Activated B cell treated with CpG ODN at 0.5 μM for 24 hours (primary cell): ENCODE measurements at regions not wholly inside any gene's neighbourhood (a gene's known extent, or its start where the extent isn't known, plus 50 kb on each side); places are given as distances from the start of the nearest gene placed in this dataset.

Source experiments
- ATAC-seq: fragments of 200-7000 bp; cut with Tn5 transposase; one replicate; pipeline ENCODE4 v1.10.0; 2021; ENCODE audit warnings: low read depth, mild to moderate bottlenecking, moderate library complexity
- CTCF ChIA-PET: fragments of 350-600 bp; sonication (Branson Sonifier 250); formaldehyde crosslinking; loops from one replicate; lab custom pipeline; 2021; ENCODE audit warnings: antibody characterized with exemption; lab: Charles Lee
- POLR2A ChIA-PET: fragments of 350-600 bp; sonication (Branson Sonifier 250); formaldehyde crosslinking; loops from one replicate; lab custom pipeline; 2021; ENCODE audit warnings: antibody characterized with exemption; lab: Charles Lee
- DNase-seq: peaks from one replicate; pipeline ENCODE4 v3.0.0; 2022
- H3K27ac Mint-ChIP-seq: one replicate; pipeline ENCODE4 v1.8.0; 2020; ENCODE audit warnings: mixed read lengths
- H3K27me3 Mint-ChIP-seq: one replicate; pipeline ENCODE4 v1.8.0; 2021; ENCODE audit warnings: mixed read lengths
- H3K36me3 Mint-ChIP-seq: one replicate; pipeline ENCODE4 v1.8.0; 2021; ENCODE audit warnings: low read depth, mixed read lengths
- H3K4me1 Mint-ChIP-seq: one replicate; pipeline ENCODE4 v1.8.0; 2021; ENCODE audit warnings: mixed read lengths
- H3K4me3 Mint-ChIP-seq: one replicate; pipeline ENCODE4 v1.8.0; 2020; ENCODE audit warnings: mild to moderate bottlenecking, mixed read lengths
- H3K9me3 Mint-ChIP-seq: one replicate; pipeline ENCODE4 v1.8.0; 2020; ENCODE audit warnings: mixed read lengths
- CTCF ChIP-seq: fragments of 200-600 bp; IDR thresholded peaks from one replicate; pipeline ENCODE4 v1.8.0; 2022; ENCODE audit warnings: antibody characterized with exemption, mild to moderate bottlenecking
- intact Hi-C: fragments of 100-400 bp; cut with micrococcal nuclease; formaldehyde crosslinking; loops from one replicate; pipeline ENCODE4 v1.15.1; 2024

- no peaks in the 10 kb centered on the region for H3K36me3 Mint-ChIP-seq
- ATAC-seq (no peak), DNase-seq (no peak)
- CTCF ChIA-PET, result no interaction called here
- no peaks in the 10 kb centered on the region for H3K9me3 Mint-ChIP-seq
- intact Hi-C loops, result no loop called here
- H3K4me1 Mint-ChIP-seq, result no peaks in the 10 kb centered on the region
- POLR2A ChIA-PET, result no interaction called here
- H3K27me3 Mint-ChIP-seq, result no peaks in the 10 kb centered on the region
- no peak for TF ChIP-seq CTCF
- no peak overlapping the region for H3K27ac Mint-ChIP-seq
- no peak overlapping the region for H3K4me3 Mint-ChIP-seq
Observed at GRCh38 chr6:164911873-164912580, 397.4 kb downstream of the C6orf118 start.

- Mint-ChIP-seq H3K27ac (no peak overlapping the region), H3K36me3 (no peaks in the 10 kb centered on the region), H3K4me3 (no peak overlapping the region), H3K27me3 (no peaks in the 10 kb centered on the region), H3K4me1 (no peaks in the 10 kb centered on the region), H3K9me3 (no peaks in the 10 kb centered on the region)
- no peak for TF ChIP-seq CTCF
- POLR2A ChIA-PET, result no interaction called here
- no peak for ATAC-seq
- CTCF ChIA-PET, result no interaction called here
- DNase-seq, result no peak
- intact Hi-C loops, result no loop called here
Observed at GRCh38 chr6:164911151-164911550, 398.3 kb downstream of the C6orf118 start.

- ATAC-seq, result no peak
- no peak overlapping the region for H3K27ac Mint-ChIP-seq
Observed at GRCh38 chr6:164906766-164907165, 402.6 kb downstream of the C6orf118 start.

GRCh38 chr6:164905311-164905710 lies 404.1 kb downstream of the C6orf118 start:
- H3K4me1 Mint-ChIP-seq, result no peaks in the 10 kb centered on the region
- no peaks in the 10 kb centered on the region for H3K36me3 Mint-ChIP-seq
- ATAC-seq (no peak), DNase-seq (no peak)
- ChIA-PET CTCF (no interaction called here), POLR2A (no interaction called here)
- H3K9me3 Mint-ChIP-seq, result no peaks in the 10 kb centered on the region
- no peak for TF ChIP-seq CTCF
- H3K4me3 Mint-ChIP-seq, result no peak overlapping the region
- no peaks in the 10 kb centered on the region for H3K27me3 Mint-ChIP-seq
- intact Hi-C loops, result no loop called here
- no peak overlapping the region for H3K27ac Mint-ChIP-seq

More at GRCh38 chr6:164906766-164907165, 402.6 kb downstream of the C6orf118 start:
- Mint-ChIP-seq H3K36me3 (no peaks in the 10 kb centered on the region), H3K9me3 (no peaks in the 10 kb centered on the region), H3K4me3 (no peak overlapping the region), H3K27me3 (no peaks in the 10 kb centered on the region), H3K4me1 (no peaks in the 10 kb centered on the region)
- TF ChIP-seq CTCF, result no peak
- POLR2A ChIA-PET, result no interaction called here
- no peak for DNase-seq
- intact Hi-C loops, result no loop called here
- CTCF ChIA-PET, result no interaction called here

GRCh38 chr6:164898412-164898811 lies 411.0 kb downstream of the C6orf118 start:
- Mint-ChIP-seq H3K36me3 (no peaks in the 10 kb centered on the region), H3K27ac (no peak overlapping the region), H3K9me3 (peaks cover 10% of the 10 kb centered on the region), H3K4me3 (no peak overlapping the region), H3K27me3 (no peaks in the 10 kb centered on the region), H3K4me1 (no peaks in the 10 kb centered on the region)
- TF ChIP-seq CTCF, result no peak
- intact Hi-C loops, result no loop called here
- POLR2A ChIA-PET, result no interaction called here
- ATAC-seq (no peak), DNase-seq (no peak)
- CTCF ChIA-PET, result no interaction called here
